ENCODE measurements at regions not wholly inside any gene's neighbourhood (a gene's known extent, or its start where the extent isn't known, plus 50 kb on each side); places are given as distances from the start of the nearest gene placed in this dataset.

GRCh38 chr18:61123309-61123708 is 209.9 kb upstream of the CDH20 start:
- no peak for ATAC-seq
- Mint-ChIP-seq H3K27me3 (no peaks in the 10 kb centered on the region), H3K27ac (no peak overlapping the region), H3K4me3 (no peak overlapping the region), H3K9me3 (peaks cover 4 to 8% of the 10 kb centered on the region in 2 donors), H3K4me1 (no peaks in the 10 kb centered on the region)
- DNase-seq, result no peak

GRCh38 chr18:61127714-61128467 is 205.3 kb upstream of the CDH20 start:
- Mint-ChIP-seq H3K4me1 (no peaks in the 10 kb centered on the region), H3K27ac (no peak overlapping the region), H3K9me3 (peaks cover 4 to 6% of the 10 kb centered on the region in 2 donors), H3K4me3 (no peak overlapping the region), H3K27me3 (no peaks in the 10 kb centered on the region)
- ATAC-seq (no peak), DNase-seq (no peak)

- no peak for DNase-seq
- no peaks in the 10 kb centered on the region for H3K27me3 Mint-ChIP-seq
- no peak overlapping the region for H3K4me3 Mint-ChIP-seq
- H3K4me1 Mint-ChIP-seq, result no peaks in the 10 kb centered on the region
- H3K27ac Mint-ChIP-seq, result no peak overlapping the region
- ATAC-seq, result no peak
- peaks cover 4 to 6% of the 10 kb centered on the region in 2 donors for H3K9me3 Mint-ChIP-seq
Observed at GRCh38 chr18:61129001-61129400, 204.2 kb upstream of the CDH20 start.

GRCh38 chr18:61132031-61132430 is 201.2 kb upstream of the CDH20 start:
- Mint-ChIP-seq H3K9me3 (peaks cover 0 to 4% of the 10 kb centered on the region in 2 donors), H3K4me3 (no peak overlapping the region), H3K27ac (no peak overlapping the region), H3K27me3 (no peaks in the 10 kb centered on the region), H3K4me1 (no peaks in the 10 kb centered on the region)
- no peak for ATAC-seq
- no peak for DNase-seq

GRCh38 chr18:61133783-61134182 is 199.4 kb upstream of the CDH20 start:
- no peak for DNase-seq
- Mint-ChIP-seq H3K27ac (no peak overlapping the region), H3K4me1 (no peaks in the 10 kb centered on the region), H3K4me3 (no peak overlapping the region), H3K27me3 (no peaks in the 10 kb centered on the region), H3K9me3 (no peaks in the 10 kb centered on the region)
- no peak for ATAC-seq

- Mint-ChIP-seq H3K27me3 (no peaks in the 10 kb centered on the region), H3K9me3 (peaks cover 0 to 5% of the 10 kb centered on the region in 2 donors), H3K4me1 (no peaks in the 10 kb centered on the region), H3K27ac (no peak overlapping the region), H3K4me3 (no peak overlapping the region)
- ATAC-seq (no peak), DNase-seq (no peak)
Observed at GRCh38 chr18:61136711-61137251, 196.4 kb upstream of the CDH20 start.

GRCh38 chr18:61141691-61142090 is 191.5 kb upstream of the CDH20 start:
- ATAC-seq (no peak), DNase-seq (no peak)
- no peaks in the 10 kb centered on the region for H3K27me3 Mint-ChIP-seq
- H3K4me3 Mint-ChIP-seq, result no peak overlapping the region
- H3K9me3 Mint-ChIP-seq, result peaks cover 0 to 11% of the 10 kb centered on the region in 2 donors
- no peak overlapping the region for H3K27ac Mint-ChIP-seq
- H3K4me1 Mint-ChIP-seq, result no peaks in the 10 kb centered on the region

- H3K9me3 Mint-ChIP-seq, result no peaks in the 10 kb centered on the region
- no peaks in the 10 kb centered on the region for H3K4me1 Mint-ChIP-seq
- H3K27me3 Mint-ChIP-seq, result no peaks in the 10 kb centered on the region
- H3K4me3 Mint-ChIP-seq, result no peak overlapping the region
- DNase-seq, result no peak
- H3K27ac Mint-ChIP-seq, result no peak overlapping the region
- no peak for ATAC-seq
Observed at GRCh38 chr18:61148322-61148721, 184.9 kb upstream of the CDH20 start.

GRCh38 chr18:61149786-61150185 is 183.4 kb upstream of the CDH20 start:
- H3K9me3 Mint-ChIP-seq, result no peaks in the 10 kb centered on the region
- DNase-seq, result no peak
- H3K4me3 Mint-ChIP-seq, result no peak overlapping the region
- H3K27ac Mint-ChIP-seq, result no peak overlapping the region
- H3K4me1 Mint-ChIP-seq, result no peaks in the 10 kb centered on the region
- H3K27me3 Mint-ChIP-seq, result no peaks in the 10 kb centered on the region
- no peak for ATAC-seq

- no peaks in the 10 kb centered on the region for H3K27me3 Mint-ChIP-seq
- ATAC-seq (no peak), DNase-seq (no peak)
- no peak overlapping the region for H3K27ac Mint-ChIP-seq
- H3K4me3 Mint-ChIP-seq, result no peak overlapping the region
- no peaks in the 10 kb centered on the region for H3K4me1 Mint-ChIP-seq
- H3K9me3 Mint-ChIP-seq, result no peaks in the 10 kb centered on the region
Observed at GRCh38 chr18:61153571-61153970, 179.7 kb upstream of the CDH20 start.

- no peaks in the 10 kb centered on the region for H3K4me1 Mint-ChIP-seq
- no peaks in the 10 kb centered on the region for H3K9me3 Mint-ChIP-seq
- DNase-seq (no peak), ATAC-seq (no peak)
- H3K27me3 Mint-ChIP-seq, result no peaks in the 10 kb centered on the region
- no peak overlapping the region for H3K4me3 Mint-ChIP-seq
- no peak overlapping the region for H3K27ac Mint-ChIP-seq
Observed at GRCh38 chr18:61154866-61155265, 178.4 kb upstream of the CDH20 start.

GRCh38 chr18:61155586-61155985 is 177.6 kb upstream of the CDH20 start:
- no peaks in the 10 kb centered on the region for H3K4me1 Mint-ChIP-seq
- no peak for ATAC-seq
- no peak overlapping the region for H3K4me3 Mint-ChIP-seq
- no peaks in the 10 kb centered on the region for H3K27me3 Mint-ChIP-seq
- H3K27ac Mint-ChIP-seq, result no peak overlapping the region
- DNase-seq, result no peak
- no peaks in the 10 kb centered on the region for H3K9me3 Mint-ChIP-seq

GRCh38 chr18:61157451-61157850 is 175.8 kb upstream of the CDH20 start:
- DNase-seq, result no peak
- no peaks in the 10 kb centered on the region for H3K9me3 Mint-ChIP-seq
- no peak overlapping the region for H3K27ac Mint-ChIP-seq
- no peak for ATAC-seq
- no peak overlapping the region for H3K4me3 Mint-ChIP-seq
- no peaks in the 10 kb centered on the region for H3K27me3 Mint-ChIP-seq
- no peaks in the 10 kb centered on the region for H3K4me1 Mint-ChIP-seq

- DNase-seq (no peak), ATAC-seq (no peak)
- Mint-ChIP-seq H3K27ac (no peak overlapping the region), H3K4me1 (no peaks in the 10 kb centered on the region), H3K9me3 (no peaks in the 10 kb centered on the region), H3K4me3 (no peak overlapping the region), H3K27me3 (no peaks in the 10 kb centered on the region)
Observed at GRCh38 chr18:61159246-61159645, 174.0 kb upstream of the CDH20 start.

- no peak for ATAC-seq
Observed at GRCh38 chr18:61164321-61164720, 168.9 kb upstream of the CDH20 start.

GRCh38 chr18:61167902-61168301 is 165.3 kb upstream of the CDH20 start:
- Mint-ChIP-seq H3K4me3 (no peak overlapping the region), H3K9me3 (no peaks in the 10 kb centered on the region), H3K4me1 (no peaks in the 10 kb centered on the region), H3K27me3 (no peaks in the 10 kb centered on the region), H3K27ac (no peak overlapping the region)
- no peak for ATAC-seq
- DNase-seq, result no peak

More at GRCh38 chr18:61164321-61164720, 168.9 kb upstream of the CDH20 start:
- Mint-ChIP-seq H3K4me3 (no peak overlapping the region), H3K4me1 (no peaks in the 10 kb centered on the region), H3K9me3 (no peaks in the 10 kb centered on the region), H3K27me3 (no peaks in the 10 kb centered on the region), H3K27ac (no peak overlapping the region)
- DNase-seq, result no peak

- Mint-ChIP-seq H3K4me3 (no peak overlapping the region), H3K9me3 (no peaks in the 10 kb centered on the region), H3K27me3 (no peaks in the 10 kb centered on the region), H3K27ac (no peak overlapping the region), H3K4me1 (no peaks in the 10 kb centered on the region)
- ATAC-seq (no peak), DNase-seq (no peak)
Observed at GRCh38 chr18:61169386-61169785, 163.8 kb upstream of the CDH20 start.

Measured in stimulated activated naive CD8-positive, alpha-beta T cell treated with anti-CD3 and anti-CD28 coated beads, Interleukin-15, amount 100 ng/mL, for 72 hours (primary cell).